GM21423 (cell line): ENCODE measurements at regions not wholly inside any gene's neighbourhood (a gene's known extent, or its start where the extent isn't known, plus 50 kb on each side); places are given as distances from the start of the nearest gene placed in this dataset.

ENCODE experiments used
- ATAC-seq: cut with Tn5 transposase; IDR thresholded peaks from one replicate; pipeline ENCODE4 v1.9.1; 2021; ENCODE audit warnings: mild to moderate bottlenecking, moderate library complexity; ENCODE audit not compliant: unreplicated experiment

- no peak for ATAC-seq
These were observed 62.6 kb upstream of the BICD1 start for GRCh38 chr12:32043928-32044549.

DNA sequence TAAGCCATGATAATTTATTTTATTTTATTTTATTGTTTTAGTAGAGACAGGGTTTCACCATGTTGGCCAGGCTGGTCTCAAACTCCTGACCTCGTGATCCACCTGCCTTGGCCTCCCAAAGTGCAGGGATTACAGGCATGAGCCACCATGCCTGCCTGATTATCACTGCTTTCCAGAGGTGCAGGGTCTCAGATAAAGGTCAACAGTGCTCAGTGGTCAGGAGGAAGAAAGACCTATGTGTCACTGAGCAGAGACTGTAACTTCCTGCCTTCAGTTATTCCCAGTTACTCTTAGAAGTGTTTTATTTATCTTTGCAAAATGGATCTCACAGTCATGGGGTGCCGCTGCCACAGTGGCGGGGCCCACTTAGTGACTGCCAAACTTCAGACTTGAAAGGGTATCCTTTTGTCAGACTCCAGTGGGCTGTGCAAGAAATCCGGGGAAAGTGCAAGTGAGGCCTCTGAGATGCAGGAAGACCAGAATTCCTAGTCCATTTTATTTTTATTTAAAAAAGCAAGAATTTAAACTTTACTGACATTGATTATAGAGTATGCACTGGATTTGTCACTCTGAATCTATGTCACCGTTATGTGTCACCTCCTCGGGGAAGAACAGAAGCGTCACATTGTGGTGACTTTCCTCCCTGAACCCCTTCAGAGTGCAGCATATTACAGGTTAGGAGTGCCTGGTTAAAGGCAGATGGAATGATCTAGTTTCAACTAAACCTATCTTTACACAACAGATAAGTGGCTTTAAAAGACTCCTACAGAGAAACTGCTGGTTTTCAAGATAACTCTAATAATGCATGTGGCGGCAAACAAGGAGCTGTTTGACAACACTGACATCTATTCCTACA lies 59.1 kb upstream of the BICD1 start:
- no peak for ATAC-seq

DNA sequence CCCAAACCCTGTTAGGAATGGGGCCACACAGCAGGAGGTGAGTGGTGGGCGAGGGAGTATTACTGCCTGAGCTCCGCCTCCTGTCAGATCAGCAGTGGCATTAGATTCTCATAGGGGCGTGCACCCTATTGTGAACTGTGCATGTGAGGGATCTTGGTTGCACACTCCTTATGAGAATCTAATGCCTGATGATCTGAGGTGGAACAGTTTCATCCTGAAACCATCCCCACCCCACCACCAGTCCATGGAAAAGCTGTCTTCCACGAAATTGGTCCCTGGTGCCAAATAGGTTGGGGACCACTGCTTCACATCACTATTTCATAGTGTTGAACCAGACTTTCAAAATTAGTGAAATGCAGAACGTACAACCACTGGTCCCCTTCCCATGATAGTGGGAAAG lies 57.9 kb upstream of the BICD1 start:
- no peak for ATAC-seq

DNA sequence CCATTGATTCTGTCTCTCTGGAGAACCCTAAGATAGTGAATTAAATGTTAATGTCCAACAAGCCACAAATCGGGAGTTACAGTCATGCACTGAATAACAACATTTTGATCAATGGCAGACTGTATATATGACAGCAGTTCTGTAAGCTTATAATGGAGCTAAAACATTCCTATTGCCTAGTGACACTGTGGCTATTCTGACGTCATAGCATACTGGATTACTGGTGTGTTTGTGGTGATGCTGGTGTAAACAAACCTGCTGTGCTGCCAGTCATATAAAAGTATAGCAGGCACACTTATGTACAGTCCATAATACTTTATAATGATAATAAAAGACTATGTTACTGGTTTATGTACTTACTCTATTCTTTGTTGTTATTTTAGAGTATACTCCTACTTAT lies 56.7 kb upstream of the BICD1 start:
- ATAC-seq, result no peak

DNA sequence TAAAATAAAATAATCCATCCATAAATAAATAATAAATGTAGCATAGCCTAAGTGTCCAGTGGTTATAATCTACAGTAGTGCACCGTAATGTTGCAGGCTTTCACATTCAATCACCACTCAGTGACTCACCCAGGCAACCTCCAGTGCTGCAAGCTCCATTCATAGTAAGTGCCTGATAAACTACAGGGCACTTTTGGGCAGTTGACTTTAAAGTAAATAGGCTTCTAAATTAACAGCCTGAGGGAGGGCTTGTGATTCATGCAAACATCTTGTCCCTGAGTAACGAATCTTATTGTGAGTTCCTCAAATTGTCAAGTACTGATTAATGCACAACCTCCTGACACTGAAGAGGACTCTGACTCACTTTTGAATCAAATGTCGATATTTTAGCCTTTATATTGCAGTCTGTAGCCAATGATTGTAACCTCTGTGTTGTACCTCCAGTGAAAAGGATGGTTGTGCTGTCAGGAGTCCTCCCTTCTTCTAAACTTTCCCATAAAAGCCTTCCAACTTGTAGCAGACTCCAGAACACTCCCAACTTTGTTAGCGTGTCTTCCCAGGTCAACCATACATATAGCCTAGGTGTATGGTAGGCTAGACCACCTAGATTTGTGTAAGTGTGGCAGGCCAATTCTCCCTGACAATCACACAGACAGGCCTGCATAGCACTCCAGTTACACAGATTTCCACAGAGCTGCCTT lies 55.0 kb upstream of the BICD1 start:
- no peak for ATAC-seq

DNA sequence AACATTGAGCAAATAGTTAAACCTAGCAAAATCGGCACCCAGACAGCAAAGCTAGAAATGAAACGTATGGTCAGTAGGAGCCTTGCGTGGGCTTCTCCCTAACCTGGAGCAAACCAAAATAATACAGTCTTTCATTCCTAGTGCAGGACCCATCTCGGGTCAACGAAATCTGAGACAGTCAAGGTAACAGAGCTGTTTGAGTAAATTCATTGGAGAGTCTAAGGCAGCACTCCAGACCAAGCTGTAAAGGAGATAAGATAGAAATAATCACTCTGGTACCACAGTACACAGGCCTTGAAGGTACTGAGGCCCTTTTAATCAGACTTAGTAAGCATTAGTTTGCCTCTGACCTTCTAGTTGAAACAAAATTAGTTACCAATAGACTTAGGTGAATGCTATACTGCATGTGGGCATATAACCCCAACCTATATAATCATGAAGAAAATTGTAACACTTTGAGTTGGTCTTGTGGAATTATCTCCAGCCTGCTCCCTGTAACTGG lies 54.4 kb upstream of the BICD1 start:
- ATAC-seq, result no peak

DNA sequence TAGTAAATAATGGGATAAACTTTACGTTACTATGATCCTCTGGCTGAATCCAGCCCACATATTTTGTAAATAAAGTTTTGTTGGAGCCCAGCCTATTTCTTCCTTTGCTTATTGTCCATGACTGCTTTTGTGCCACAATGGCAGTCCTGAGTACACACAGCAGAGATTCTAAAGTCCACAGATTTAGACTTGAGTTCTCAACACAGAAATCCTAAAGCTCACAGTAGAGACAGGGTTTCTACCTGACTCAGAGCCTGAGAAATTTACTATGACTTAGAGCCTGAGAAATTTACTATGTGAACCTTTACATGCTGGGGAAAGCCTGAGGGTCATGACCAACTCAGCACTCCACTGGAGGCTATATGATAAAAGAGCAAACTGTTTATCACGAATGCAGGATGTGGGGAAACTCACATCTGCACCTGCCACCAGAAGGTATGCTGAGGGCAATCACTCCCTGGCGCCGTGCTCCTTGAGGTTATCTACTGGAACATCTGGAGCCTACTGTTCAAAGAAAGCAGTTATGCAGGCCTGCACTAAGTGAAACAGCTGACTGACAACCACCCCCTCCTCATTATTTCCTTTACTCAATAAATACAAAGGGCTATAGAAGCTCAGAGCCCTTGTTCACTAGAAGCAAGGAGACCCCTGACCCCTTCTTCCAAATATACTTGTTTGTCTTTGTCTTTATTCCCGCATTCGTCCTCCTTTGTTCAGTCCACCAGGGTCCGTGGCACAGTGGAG lies 52.6 kb upstream of the BICD1 start:
- ATAC-seq, result no peak
